Putamen (tissue), 1 donor: ENCODE measurements at regions not wholly inside any gene's neighbourhood (a gene's known extent, or its start where the extent isn't known, plus 50 kb on each side); places are given as distances from the start of the nearest gene placed in this dataset.
A peak's percentile ranks its signal among the peaks of the same experiment; 100 is the strongest.
"Not testable (repeated sequence)": the region's sequence is repeated elsewhere in the genome, so short reads cannot be mapped to it uniquely, and the experiment has no call there.

Experiments used
- DNase-seq: peaks from one replicate; pipeline ENCODE4 v3.0.0-alpha.2; 2016; ENCODE audit warnings: low spot score

GRCh38 chr17:6893382-6894205, 62.1 kb upstream of the TEKT1 start:
- DNase-seq, result no peak

- no peak for DNase-seq
Measured at GRCh38 chr17:6894206-6894528, 62.6 kb upstream of the TEKT1 start.

GRCh38 chr17:6901086-6901485, 69.6 kb upstream of the TEKT1 start:
- no peak for DNase-seq

GRCh38 chr17:6903326-6903900, 71.9 kb upstream of the TEKT1 start:
- DNase-seq, result peak; percentile 40

- no peak for DNase-seq
Measured at GRCh38 chr17:6908807-6909206, 77.3 kb upstream of the TEKT1 start.

- DNase-seq, result peak; percentile 13
Measured at GRCh38 chr17:6910987-6911603, 79.6 kb upstream of the TEKT1 start.

GRCh38 chr17:6912110-6913051, 80.9 kb upstream of the TEKT1 start:
- DNase-seq, result no peak

GRCh38 chr17:6913608-6914443, 82.0 kb upstream of the ALOX12 start:
- peak; percentile 34 for DNase-seq

GRCh38 chr17:6914711-6915110, 81.1 kb upstream of the ALOX12 start:
- DNase-seq, result no peak

GRCh38 chr17:6915620-6916019, 80.2 kb upstream of the ALOX12 start:
- DNase-seq, result no peak

GRCh38 chr17:6919158-6919557, 76.7 kb upstream of the ALOX12 start:
- DNase-seq, result no peak

GRCh38 chr17:6923385-6923784, 72.5 kb upstream of the ALOX12 start:
- DNase-seq, result no peak

GRCh38 chr17:6924208-6924607, 71.6 kb upstream of the ALOX12 start:
- no peak for DNase-seq

GRCh38 chr17:6926667-6927066, 69.2 kb upstream of the ALOX12 start:
- no peak for DNase-seq

GRCh38 chr17:6927290-6928126, 68.3 kb upstream of the ALOX12 start:
- DNase-seq, result no peak

GRCh38 chr17:6928193-6928592, 67.7 kb upstream of the ALOX12 start:
- no peak for DNase-seq

- no peak for DNase-seq
Measured at GRCh38 chr17:6930749-6931148, 65.1 kb upstream of the ALOX12 start.

GRCh38 chr17:6934544-6934943, 61.3 kb upstream of the ALOX12 start:
- DNase-seq, result not testable (repeated sequence)

GRCh38 chr17:6936370-6937028, 59.4 kb upstream of the ALOX12 start:
- peak; percentile 50 for DNase-seq

- DNase-seq, result no peak
Measured at GRCh38 chr17:6938637-6939036, 57.2 kb upstream of the ALOX12 start.
